ENCODE measurements at regions not wholly inside any gene's neighbourhood (a gene's known extent, or its start where the extent isn't known, plus 50 kb on each side); places are given as distances from the start of the nearest gene placed in this dataset.
"Not testable (repeated sequence)": the region's sequence is repeated elsewhere in the genome, so short reads cannot be mapped to it uniquely, and the experiment has no call there.

GRCh38 chr5:17130302-17130701 lies 87.1 kb upstream of the BASP1 start:
- DNase-seq = not testable (repeated sequence)

- no peak for DNase-seq
These were observed 84.9 kb upstream of the BASP1 start for GRCh38 chr5:17132444-17133083.

- no peak for DNase-seq
These were observed 82.4 kb upstream of the BASP1 start for GRCh38 chr5:17135050-17135449.

GRCh38 chr5:17143335-17143734 lies 74.1 kb upstream of the BASP1 start:
- DNase-seq = no peak

GRCh38 chr5:17146280-17146841 lies 71.1 kb upstream of the BASP1 start:
- no peak for DNase-seq

GRCh38 chr5:17147170-17147569 lies 70.3 kb upstream of the BASP1 start:
- no peak for DNase-seq

GRCh38 chr5:17147617-17148016 lies 69.8 kb upstream of the BASP1 start:
- no peak for DNase-seq

- DNase-seq = no peak
These were observed 69.0 kb upstream of the BASP1 start for GRCh38 chr5:17148481-17148880.

GRCh38 chr5:17149786-17150185 lies 67.6 kb upstream of the BASP1 start:
- DNase-seq = no peak

GRCh38 chr5:17150531-17150930 lies 66.9 kb upstream of the BASP1 start:
- no peak for DNase-seq

- no peak for DNase-seq
These were observed 65.7 kb upstream of the BASP1 start for GRCh38 chr5:17151686-17152085.

- DNase-seq = no peak
These were observed 63.0 kb upstream of the BASP1 start for GRCh38 chr5:17154211-17154996.

GRCh38 chr5:17156463-17156862 lies 61.0 kb upstream of the BASP1 start:
- no peak for DNase-seq

GRCh38 chr5:17157294-17157693 lies 60.1 kb upstream of the BASP1 start:
- no peak for DNase-seq

- DNase-seq = no peak
These were observed 59.4 kb upstream of the BASP1 start for GRCh38 chr5:17157916-17158529.

GRCh38 chr5:17160756-17161040 lies 56.7 kb upstream of the BASP1 start:
- DNase-seq = no peak

- DNase-seq = no peak
These were observed 55.8 kb upstream of the BASP1 start for GRCh38 chr5:17161662-17162061.

GRCh38 chr5:17163221-17163620 lies 54.2 kb upstream of the BASP1 start:
- no peak for DNase-seq

GRCh38 chr5:17167171-17167891 lies 50.1 kb upstream of the BASP1 start:
- no peak for DNase-seq
